Liver (tissue), 8 donors: ENCODE measurements at regions not wholly inside any gene's neighbourhood (a gene's known extent, or its start where the extent isn't known, plus 50 kb on each side); places are given as distances from the start of the nearest gene placed in this dataset.

Experiments used
- DNase-seq: peaks from one replicate; pipeline ENCODE4 v3.0.0-alpha.2; 2017; ENCODE audit warnings: low spot score
- H3K27ac ChIP-seq, 2 donors: one replicate each; pipeline ENCODE4 v1.7.0; 2013; ENCODE audit warnings: inconsistent platforms in 2 of 2, low read length in 2 of 2, control low read depth in 1 of 2, low read depth in 1 of 2, mild to moderate bottlenecking in 1 of 2
- H3K27me3 ChIP-seq, 4 donors: one replicate each; pipeline versions ENCODE4 v1.6.1 to v1.7.0; 2013; ENCODE audit warnings: low read length in 3 of 4, inconsistent platforms in 1 of 4, mild to moderate bottlenecking in 1 of 4, moderate library complexity in 1 of 4; ENCODE audit not compliant: control insufficient read depth in 4 of 4, insufficient read depth in 4 of 4
- H3K36me3 ChIP-seq, 4 donors: one replicate each; pipeline versions ENCODE4 v1.6.1 to v1.7.0; 2013; ENCODE audit warnings: low read length in 3 of 4, mild to moderate bottlenecking in 3 of 4, low read depth in 1 of 4, moderate library complexity in 1 of 4; ENCODE audit not compliant: control insufficient read depth in 4 of 4, insufficient read depth in 3 of 4
- H3K4me1 ChIP-seq, 4 donors: one replicate each; pipeline versions ENCODE4 v1.6.1 to v1.7.0; 2013; ENCODE audit warnings: low read length in 3 of 4, mild to moderate bottlenecking in 3 of 4, moderate library complexity in 1 of 4; ENCODE audit not compliant: control insufficient read depth in 4 of 4, insufficient read depth in 4 of 4
- H3K4me3 ChIP-seq, 3 donors: one replicate each; pipeline versions ENCODE4 v1.6.1 to v1.7.0; 2013; ENCODE audit warnings: low read length in 3 of 3, control low read depth in 1 of 3, low read depth in 1 of 3, mild to moderate bottlenecking in 1 of 3
- H3K9ac ChIP-seq, 2 donors: one replicate each; pipeline ENCODE4 v1.7.0; 2013; ENCODE audit warnings: low read length in 2 of 2, mild to moderate bottlenecking in 2 of 2, moderate library complexity in 2 of 2, control low read depth in 1 of 2, low read depth in 1 of 2
- H3K9me3 ChIP-seq, 4 donors: one replicate each; pipeline versions ENCODE4 v1.6.1 to v1.7.0; 2013; ENCODE audit warnings: low read length in 3 of 4; ENCODE audit not compliant: control insufficient read depth in 4 of 4
- CTCF ChIP-seq: fragments of 150-350 bp; IDR thresholded peaks from 2 replicates; pipeline ENCODE4 v1.5.1; 2017; ENCODE audit warnings: improper control_type of control experiment, low read depth, low read length; ENCODE audit not compliant: missing input control
- EGR1 ChIP-seq, 2 donors: IDR thresholded peaks; 2 replicates each; pipeline ENCODE4 v1.6.1; 2016 to 2018; ENCODE audit warnings: antibody characterized with exemption in 2 of 2, low read depth in 2 of 2
- FOXA1 ChIP-seq: IDR thresholded peaks from 2 replicates; pipeline ENCODE4 v1.6.1; 2016; ENCODE audit warnings: antibody characterized with exemption
- GABPA ChIP-seq, 2 donors: IDR thresholded peaks in 1 of 2; conservative IDR thresholded peaks in 1 of 2; 2 replicates each; pipeline ENCODE4 v1.6.1; 2016; ENCODE audit warnings: antibody characterized with exemption in 2 of 2, mild to moderate bottlenecking in 1 of 2, moderate library complexity in 1 of 2
- HNF4G ChIP-seq: IDR thresholded peaks from 2 replicates; pipeline ENCODE4 v1.6.1; 2016; ENCODE audit warnings: antibody characterized with exemption
- JUND ChIP-seq, 2 donors: IDR thresholded peaks; 2 replicates each; pipeline ENCODE4 v1.6.1; 2016; ENCODE audit warnings: antibody characterized with exemption in 2 of 2
- MAX ChIP-seq: IDR thresholded peaks from 2 replicates; pipeline ENCODE4 v1.6.1; 2016; ENCODE audit warnings: antibody characterized with exemption
- NR2F2 ChIP-seq: IDR thresholded peaks from 2 replicates; pipeline ENCODE4 v1.6.1; 2016; ENCODE audit warnings: antibody characterized with exemption
- REST ChIP-seq: IDR thresholded peaks from 2 replicates; pipeline ENCODE4 v1.6.1; 2016; ENCODE audit warnings: antibody characterized with exemption, mild to moderate bottlenecking
- RXRA ChIP-seq, 2 donors: IDR thresholded peaks; 2 replicates each; pipeline ENCODE4 v1.6.1; 2017 to 2018; ENCODE audit warnings: antibody characterized with exemption in 2 of 2, mild to moderate bottlenecking in 1 of 2
- SP1 ChIP-seq: IDR thresholded peaks from 2 replicates; pipeline ENCODE4 v1.6.1; 2018; ENCODE audit warnings: antibody characterized with exemption, mild to moderate bottlenecking
- TAF1 ChIP-seq: conservative IDR thresholded peaks from 2 replicates; pipeline ENCODE4 v1.6.1; 2016; ENCODE audit warnings: antibody characterized with exemption, mild to moderate bottlenecking
- ZBTB33 ChIP-seq: IDR thresholded peaks from 2 replicates; pipeline ENCODE4 v1.6.1; 2016; ENCODE audit warnings: antibody characterized with exemption
- WGBS: extraction: QIAGEN DNeasy Blood & Tissue Kit; methylation state at CpG from one replicate; pipeline ENCODE4 v1.1.7; 2013; 5-methylcytosine and 5-hydroxymethylcytosine counted together
- donor health status: healthy.
- donor health status: healthy.
- donor health status: healthy.
- donor health status: healthy.
- donor health status: healthy.

- TF ChIP-seq GABPA (IDR thresholded peaks at IDR 0.05 in 1 of 2, conservative IDR thresholded peaks at IDR 0.05 in 1 of 2) = no peak
- TF ChIP-seq JUND (IDR thresholded peaks at IDR 0.05) = no peak
- TF ChIP-seq RXRA (IDR thresholded peaks at IDR 0.05) = no peak
- no peak for TF ChIP-seq MAX
- no peak for TF ChIP-seq EGR1 (IDR thresholded peaks at IDR 0.05; ENCODE audit: low read depth in 2 of 2)
- no peak for TF ChIP-seq NR2F2
- TF ChIP-seq SP1 = no peak
- TF ChIP-seq FOXA1 = no peak
- TF ChIP-seq HNF4G = no peak
- no peak for TF ChIP-seq REST
- Histone ChIP-seq H3K4me3 (no peak overlapping the region), H3K9me3 (no peaks in the 10 kb centered on the region), H3K27ac (no peak overlapping the region), H3K27me3 (no peaks in the 10 kb centered on the region), H3K4me1 (peaks cover under 1 to 7% (median 6%) of the 10 kb centered on the region in 4 donors), H3K9ac (no peak overlapping the region), H3K36me3 (no peaks in the 10 kb centered on the region)
- 91% methylated on average over 5 of the region's 5 CpGs for WGBS
- DNase-seq = no peak
Observed at GRCh38 chr15:70447081-70447480, 316.3 kb downstream of the UACA start.

- no peaks in the 10 kb centered on the region for H3K9me3 ChIP-seq
- no peaks in the 10 kb centered on the region for H3K36me3 ChIP-seq
- no peak overlapping the region for H3K9ac ChIP-seq
- 84% methylated on average over 9 of the region's 9 CpGs for WGBS
- H3K27ac ChIP-seq = no peak overlapping the region
- H3K4me1 ChIP-seq = no peaks in the 10 kb centered on the region
- H3K4me3 ChIP-seq = no peak overlapping the region
- TF ChIP-seq EGR1 (IDR thresholded peaks at IDR 0.05; ENCODE audit: low read depth in 2 of 2) (no peak), RXRA (IDR thresholded peaks at IDR 0.05) (no peak)
- DNase-seq = no peak
- H3K27me3 ChIP-seq = no peaks in the 10 kb centered on the region
Observed at GRCh38 chr15:70443486-70444273, 319.7 kb downstream of the UACA start.

- DNase-seq = no peak
- no peak for TF ChIP-seq TAF1
- TF ChIP-seq REST = no peak
- no peak for TF ChIP-seq EGR1 (IDR thresholded peaks at IDR 0.05; ENCODE audit: low read depth in 2 of 2)
- no peak for TF ChIP-seq ZBTB33
- no peak for TF ChIP-seq CTCF
- TF ChIP-seq FOXA1 = no peak
- TF ChIP-seq RXRA (IDR thresholded peaks at IDR 0.05) = no peak
- TF ChIP-seq MAX = no peak
- no peak for TF ChIP-seq JUND (IDR thresholded peaks at IDR 0.05)
- Histone ChIP-seq H3K9me3 (no peaks in the 10 kb centered on the region), H3K4me3 (no peak overlapping the region), H3K27ac (no peak overlapping the region), H3K27me3 (no peaks in the 10 kb centered on the region), H3K9ac (no peak overlapping the region), H3K36me3 (no peaks in the 10 kb centered on the region), H3K4me1 (no peaks in the 10 kb centered on the region)
- WGBS = 89% methylated on average over 13 of the region's 13 CpGs
Observed at GRCh38 chr15:70442616-70443321, 320.6 kb downstream of the UACA start.
